AG04450 (cell line): ENCODE measurements at regions not wholly inside any gene's neighbourhood (a gene's known extent, or its start where the extent isn't known, plus 50 kb on each side); places are given as distances from the start of the nearest gene placed in this dataset.
"Not testable (repeated sequence)": the region's sequence is repeated elsewhere in the genome, so short reads cannot be mapped to it uniquely, and the experiment has no call there.

Experiments
- CTCF ChIA-PET: fragments of 300-600, 350-600 bp; formaldehyde crosslinking; extraction: SDS; loops from one replicate; lab custom pipeline; 2022; ENCODE audit warnings: antibody characterized with exemption, inconsistent platforms; lab: Charles Lee
- POLR2A ChIA-PET: fragments of 350-600 bp; formaldehyde crosslinking; extraction: SDS; loops from one replicate; lab custom pipeline; 2021; ENCODE audit warnings: antibody characterized with exemption, inconsistent platforms; lab: Yijun Ruan, JAX
- DNase-seq: peaks from one replicate; pipeline ENCODE4 v3.0.0-alpha.2; 2011; ENCODE audit warnings: low read depth, low spot score
- H3K27ac ChIP-seq: one replicate; pipeline ENCODE4 v1.5.1; 2012; ENCODE audit warnings: low read depth, low read length, control low read depth
- H3K27me3 ChIP-seq: one replicate; pipeline ENCODE4 v1.6.0; 2012; ENCODE audit warnings: low read length; ENCODE audit not compliant: control insufficient read depth, insufficient read depth
- H3K4me3 ChIP-seq: 2 replicates; pipeline ENCODE4 v1.5.1; 2011; ENCODE audit warnings: mild to moderate bottlenecking, low read depth, low read length, control low read depth
- H3K9me3 ChIP-seq: 2 replicates; pipeline ENCODE4 v1.5.1; 2012; ENCODE audit warnings: low read length; ENCODE audit not compliant: control insufficient read depth, insufficient read depth
- TF ChIP-seq, protein P1 (sequence below): IDR thresholded peaks from 2 replicates; pipeline ENCODE4 v1.5.1; 2011; ENCODE audit warnings: low read depth, low read length, control low read depth, inconsistent platforms

DNA sequence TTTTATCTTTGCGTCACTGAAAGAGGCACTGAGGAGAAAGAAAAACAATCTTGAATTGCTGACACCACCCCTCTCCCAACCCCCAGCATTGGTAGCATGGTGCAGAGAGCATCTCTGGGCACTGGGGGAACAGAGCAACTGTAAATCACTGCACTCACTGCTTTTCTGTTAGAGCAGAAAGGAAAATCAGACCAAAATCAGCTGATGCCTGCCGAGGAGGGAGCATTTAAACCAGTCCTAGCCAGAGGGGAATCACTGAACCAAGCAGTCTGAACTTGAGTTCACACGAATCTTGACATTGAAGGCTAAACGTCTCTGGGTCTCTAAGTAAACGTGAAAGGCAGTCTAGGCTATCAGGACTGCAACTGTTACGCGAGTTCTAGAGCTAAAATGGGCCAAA, 205.8 kb downstream of the SPANXN4 start:
- CTCF ChIA-PET: no interaction called here
- TF ChIP-seq, protein P1, sequence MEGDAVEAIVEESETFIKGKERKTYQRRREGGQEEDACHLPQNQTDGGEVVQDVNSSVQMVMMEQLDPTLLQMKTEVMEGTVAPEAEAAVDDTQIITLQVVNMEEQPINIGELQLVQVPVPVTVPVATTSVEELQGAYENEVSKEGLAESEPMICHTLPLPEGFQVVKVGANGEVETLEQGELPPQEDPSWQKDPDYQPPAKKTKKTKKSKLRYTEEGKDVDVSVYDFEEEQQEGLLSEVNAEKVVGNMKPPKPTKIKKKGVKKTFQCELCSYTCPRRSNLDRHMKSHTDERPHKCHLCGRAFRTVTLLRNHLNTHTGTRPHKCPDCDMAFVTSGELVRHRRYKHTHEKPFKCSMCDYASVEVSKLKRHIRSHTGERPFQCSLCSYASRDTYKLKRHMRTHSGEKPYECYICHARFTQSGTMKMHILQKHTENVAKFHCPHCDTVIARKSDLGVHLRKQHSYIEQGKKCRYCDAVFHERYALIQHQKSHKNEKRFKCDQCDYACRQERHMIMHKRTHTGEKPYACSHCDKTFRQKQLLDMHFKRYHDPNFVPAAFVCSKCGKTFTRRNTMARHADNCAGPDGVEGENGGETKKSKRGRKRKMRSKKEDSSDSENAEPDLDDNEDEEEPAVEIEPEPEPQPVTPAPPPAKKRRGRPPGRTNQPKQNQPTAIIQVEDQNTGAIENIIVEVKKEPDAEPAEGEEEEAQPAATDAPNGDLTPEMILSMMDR: no peak

DNA sequence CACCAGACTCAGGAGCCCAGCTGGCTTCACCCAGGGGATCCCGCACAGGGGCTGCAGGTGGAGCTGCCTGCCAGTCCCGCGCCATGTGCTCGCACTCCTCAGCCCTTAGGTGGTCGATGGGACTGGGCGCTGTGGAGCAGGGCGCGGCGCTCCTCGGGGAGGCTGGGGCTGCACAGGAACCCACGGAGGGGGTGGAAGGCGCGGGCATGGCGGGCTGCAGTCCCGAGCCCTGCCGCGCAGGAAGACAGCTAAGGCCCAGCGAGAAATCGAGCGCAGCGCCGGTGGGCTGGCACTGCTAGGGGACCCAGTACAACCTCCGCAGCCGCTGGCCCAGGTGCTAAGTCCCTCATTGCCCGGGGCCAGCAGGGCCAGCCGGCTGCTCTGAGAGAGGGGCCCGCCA, 202.9 kb downstream of the SPANXN4 start:
- DNase-seq, H3K4me3 ChIP-seq, POLR2A ChIA-PET, H3K27ac ChIP-seq, H3K27me3 ChIP-seq, H3K9me3 ChIP-seq, CTCF ChIA-PET: not testable (repeated sequence)

More for the DNA sequence above, 205.8 kb downstream of the SPANXN4 start:
- POLR2A ChIA-PET: no interaction called here
- H3K4me3 ChIP-seq: no peak overlapping the region
- peaks cover 11% of the 10 kb centered on the region; the same call in 1 of the 2 replicates for H3K9me3 ChIP-seq
- no peak overlapping the region for H3K27ac ChIP-seq
- no peaks in the 10 kb centered on the region for H3K27me3 ChIP-seq
- DNase-seq: no peak

DNA sequence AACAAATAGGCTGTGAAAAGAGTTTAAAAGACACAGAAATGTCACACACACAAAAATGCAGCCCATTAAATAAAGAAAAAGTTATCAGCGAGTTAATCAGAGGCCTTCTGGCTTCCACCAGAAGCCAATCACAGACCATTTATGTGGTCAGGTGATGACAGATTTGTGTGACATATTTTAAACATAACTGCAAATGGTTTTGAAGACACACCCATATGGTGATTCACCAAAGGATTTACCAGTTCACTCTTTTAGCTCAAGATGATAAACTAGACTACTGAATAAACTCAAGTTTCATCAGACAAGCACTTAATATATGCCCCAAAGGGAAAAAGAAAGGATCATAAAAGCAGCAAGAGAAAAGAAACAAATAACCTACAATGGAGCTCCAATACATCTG, 181.2 kb downstream of the SPANXN4 start:
- CTCF ChIA-PET: no interaction called here
- no peak overlapping the region for H3K4me3 ChIP-seq
- H3K27me3 ChIP-seq: no peaks in the 10 kb centered on the region
- no peak overlapping the region for H3K27ac ChIP-seq
- POLR2A ChIA-PET: no interaction called here
- TF ChIP-seq, protein P1: no peak
- H3K9me3 ChIP-seq: no peaks in the 10 kb centered on the region
- no peak for DNase-seq

DNA sequence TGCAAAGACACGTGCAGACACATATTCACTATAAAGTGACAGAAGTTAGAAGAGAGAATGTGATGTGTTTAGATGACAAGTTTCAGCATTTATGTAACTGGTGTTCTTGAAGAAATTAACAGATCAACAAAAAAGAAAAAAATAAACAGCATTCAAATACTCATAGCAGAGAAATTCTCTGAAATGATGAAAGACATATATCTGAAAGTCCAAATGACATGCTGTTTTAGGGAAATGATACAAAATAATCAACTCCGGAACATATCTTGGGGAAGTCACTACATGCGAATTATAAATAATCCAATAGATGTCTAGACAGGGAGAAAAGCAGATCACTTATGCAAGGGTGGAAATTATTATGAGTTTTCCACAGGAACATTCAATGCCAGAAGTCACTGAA, 146.0 kb downstream of the SPANXN4 start:
- Histone ChIP-seq H3K9me3 (no peaks in the 10 kb centered on the region), H3K27me3 (no peaks in the 10 kb centered on the region), H3K4me3 (no peak overlapping the region), H3K27ac (no peak overlapping the region)
- TF ChIP-seq, protein P1: no peak
- DNase-seq: no peak
- CTCF ChIA-PET: no interaction called here
- POLR2A ChIA-PET: no interaction called here

DNA sequence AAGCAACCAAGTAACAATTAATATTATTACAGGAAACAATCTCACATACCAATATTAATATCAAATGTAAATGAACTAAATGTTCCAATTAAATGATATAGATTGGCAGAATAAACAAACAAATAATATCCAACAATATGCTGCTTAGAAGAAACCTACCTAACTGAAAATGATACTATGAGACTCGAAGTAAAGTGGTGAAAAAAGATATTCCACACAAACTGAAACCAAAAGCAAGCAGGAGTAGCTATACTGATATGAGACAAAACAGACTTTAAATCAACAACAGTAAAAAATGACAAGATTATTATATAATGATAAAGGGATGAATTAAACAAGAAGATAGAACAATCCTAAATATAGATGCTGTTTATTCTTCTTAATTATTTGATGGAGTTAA, 140.1 kb downstream of the SPANXN4 start:
- Histone ChIP-seq H3K27ac (no peak overlapping the region), H3K27me3 (no peaks in the 10 kb centered on the region), H3K9me3 (no peaks in the 10 kb centered on the region), H3K4me3 (no peak overlapping the region)
- DNase-seq: no peak
- ChIA-PET POLR2A (no interaction called here), CTCF (no interaction called here)
- TF ChIP-seq, protein P1: no peak

DNA sequence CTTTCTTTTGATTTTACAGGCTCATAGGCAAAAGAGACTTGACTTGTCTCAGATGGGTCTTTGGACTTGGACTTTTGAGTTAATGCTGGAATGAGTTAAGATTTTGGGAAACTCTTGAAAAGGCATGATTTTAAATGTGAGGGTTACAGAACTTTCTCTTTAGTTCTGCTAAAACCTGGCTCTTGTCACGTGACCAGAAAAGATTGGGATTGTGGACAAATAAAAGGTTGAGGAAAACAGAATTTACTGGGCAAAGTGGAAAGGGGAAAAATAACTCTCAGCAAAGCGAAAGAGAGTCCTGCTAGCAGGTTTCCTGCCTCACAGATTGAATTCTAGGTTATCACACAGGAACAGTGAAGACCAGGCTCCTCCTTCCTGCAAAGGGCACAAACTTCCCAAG, 114.0 kb downstream of the SPANXN4 start:
- Histone ChIP-seq H3K27ac (no peak overlapping the region), H3K4me3 (no peak overlapping the region), H3K27me3 (no peaks in the 10 kb centered on the region), H3K9me3 (no peaks in the 10 kb centered on the region)
- TF ChIP-seq, protein P1: no peak
- CTCF ChIA-PET: no interaction called here
- POLR2A ChIA-PET: no interaction called here
- no peak for DNase-seq
